HL-60 (cell line): ENCODE measurements at regions not wholly inside any gene's neighbourhood (a gene's known extent, or its start where the extent isn't known, plus 50 kb on each side); places are given as distances from the start of the nearest gene placed in this dataset.

Experiments used
- DNase-seq, 2 experiments: peaks; one replicate each; pipeline ENCODE4 v3.0.0-alpha.2; 2010 to 2020; ENCODE audit warnings: low read depth in 1 of 2, low spot score in 1 of 2
- H3K27ac ChIP-seq: fragments of 250-450 bp; sonication (Bioruptor Pico); replicated peaks from 2 replicates; pipeline ENCODE4 v1.5.1; 2020; ENCODE audit warnings: mild to moderate bottlenecking, moderate library complexity
- H3K27me3 ChIP-seq: fragments of 250-450 bp; sonication (Bioruptor Pico); 2 replicates; pipeline ENCODE4 v1.5.1; 2021; ENCODE audit warnings: mild to moderate bottlenecking, moderate library complexity; ENCODE audit not compliant: insufficient read depth, poor library complexity, severe bottlenecking
- H3K4me3 ChIP-seq: replicated peaks from 2 replicates; pipeline ENCODE4 v1.5.1; 2011; ENCODE audit warnings: mild to moderate bottlenecking, control low read depth, low read length; ENCODE audit not compliant: insufficient read depth
- GABPA ChIP-seq: IDR thresholded peaks from 2 replicates; pipeline ENCODE4 v1.6.1; 2012; ENCODE audit warnings: low read depth
- POLR2AphosphoS5 ChIP-seq: IDR thresholded peaks from 2 replicates; pipeline ENCODE4 v1.6.1; 2012; ENCODE audit warnings: low read depth
- SPI1 ChIP-seq: IDR thresholded peaks from 2 replicates; pipeline ENCODE4 v1.6.1; 2012; ENCODE audit warnings: low read depth, mild to moderate bottlenecking, borderline replicate concordance
- TF ChIP-seq, protein P1 (sequence below): IDR thresholded peaks from one replicate; pipeline ENCODE4 v1.5.1; 2011; ENCODE audit warnings: low read length, control low read depth, inconsistent platforms; ENCODE audit not compliant: insufficient read depth
- TF ChIP-seq, protein P2 (sequence below): IDR thresholded peaks from 2 replicates; pipeline ENCODE4 v1.6.1; 2012; ENCODE audit warnings: low read depth; ENCODE audit not compliant: insufficient replicate concordance

DNA sequence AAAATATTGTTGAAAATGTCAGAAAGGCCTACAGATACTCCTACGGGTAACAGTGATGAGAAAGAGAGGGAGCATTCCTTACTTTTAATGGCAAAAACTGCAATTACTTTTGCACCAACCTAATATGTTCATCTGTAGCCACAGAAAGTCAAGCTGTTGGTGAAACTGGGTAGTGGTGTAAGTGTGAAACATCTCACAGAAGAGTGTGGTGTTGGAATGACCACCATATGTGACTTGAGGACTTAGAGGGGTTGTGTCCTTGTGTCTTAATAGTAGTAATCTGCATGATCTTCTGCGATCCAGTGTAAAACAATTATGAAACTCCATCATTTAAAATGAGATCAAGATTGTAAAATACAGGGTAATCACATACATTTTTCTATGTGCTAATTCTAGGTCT lies 320.7 kb downstream of the ADGRL2 start:
- no peak overlapping the region for H3K4me3 ChIP-seq
- H3K27me3 ChIP-seq: no peaks in the 10 kb centered on the region
- no peak for DNase-seq
- H3K27ac ChIP-seq: no peak overlapping the region
- TF ChIP-seq SPI1 (no peak), POLR2AphosphoS5 (no peak)
- TF ChIP-seq, protein P1, sequence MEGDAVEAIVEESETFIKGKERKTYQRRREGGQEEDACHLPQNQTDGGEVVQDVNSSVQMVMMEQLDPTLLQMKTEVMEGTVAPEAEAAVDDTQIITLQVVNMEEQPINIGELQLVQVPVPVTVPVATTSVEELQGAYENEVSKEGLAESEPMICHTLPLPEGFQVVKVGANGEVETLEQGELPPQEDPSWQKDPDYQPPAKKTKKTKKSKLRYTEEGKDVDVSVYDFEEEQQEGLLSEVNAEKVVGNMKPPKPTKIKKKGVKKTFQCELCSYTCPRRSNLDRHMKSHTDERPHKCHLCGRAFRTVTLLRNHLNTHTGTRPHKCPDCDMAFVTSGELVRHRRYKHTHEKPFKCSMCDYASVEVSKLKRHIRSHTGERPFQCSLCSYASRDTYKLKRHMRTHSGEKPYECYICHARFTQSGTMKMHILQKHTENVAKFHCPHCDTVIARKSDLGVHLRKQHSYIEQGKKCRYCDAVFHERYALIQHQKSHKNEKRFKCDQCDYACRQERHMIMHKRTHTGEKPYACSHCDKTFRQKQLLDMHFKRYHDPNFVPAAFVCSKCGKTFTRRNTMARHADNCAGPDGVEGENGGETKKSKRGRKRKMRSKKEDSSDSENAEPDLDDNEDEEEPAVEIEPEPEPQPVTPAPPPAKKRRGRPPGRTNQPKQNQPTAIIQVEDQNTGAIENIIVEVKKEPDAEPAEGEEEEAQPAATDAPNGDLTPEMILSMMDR: no peak

DNA sequence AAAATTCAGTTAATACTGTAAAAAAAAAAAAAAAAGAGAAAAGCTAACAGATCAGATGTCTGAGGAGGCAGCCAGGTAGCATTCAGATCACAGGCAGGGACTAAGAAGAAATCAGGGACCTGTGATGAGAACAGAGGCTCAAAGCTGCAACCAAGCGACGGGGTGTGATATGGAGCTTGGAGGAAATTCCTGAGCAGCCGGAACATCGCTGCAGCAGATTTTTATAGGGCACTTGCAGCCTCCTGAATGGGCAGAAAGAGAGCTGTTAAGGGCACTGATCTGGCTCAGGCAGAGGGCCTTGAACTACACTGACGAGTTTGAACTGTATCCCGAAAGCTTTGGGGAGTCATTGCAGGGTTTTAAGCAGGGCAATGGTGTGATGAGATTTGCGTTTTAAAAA lies 315.4 kb downstream of the ADGRL2 start:
- H3K27ac ChIP-seq: no peak overlapping the region
- H3K27me3 ChIP-seq: no peaks in the 10 kb centered on the region
- TF ChIP-seq POLR2AphosphoS5: no peak
- TF ChIP-seq SPI1: no peak
- TF ChIP-seq, protein P2, sequence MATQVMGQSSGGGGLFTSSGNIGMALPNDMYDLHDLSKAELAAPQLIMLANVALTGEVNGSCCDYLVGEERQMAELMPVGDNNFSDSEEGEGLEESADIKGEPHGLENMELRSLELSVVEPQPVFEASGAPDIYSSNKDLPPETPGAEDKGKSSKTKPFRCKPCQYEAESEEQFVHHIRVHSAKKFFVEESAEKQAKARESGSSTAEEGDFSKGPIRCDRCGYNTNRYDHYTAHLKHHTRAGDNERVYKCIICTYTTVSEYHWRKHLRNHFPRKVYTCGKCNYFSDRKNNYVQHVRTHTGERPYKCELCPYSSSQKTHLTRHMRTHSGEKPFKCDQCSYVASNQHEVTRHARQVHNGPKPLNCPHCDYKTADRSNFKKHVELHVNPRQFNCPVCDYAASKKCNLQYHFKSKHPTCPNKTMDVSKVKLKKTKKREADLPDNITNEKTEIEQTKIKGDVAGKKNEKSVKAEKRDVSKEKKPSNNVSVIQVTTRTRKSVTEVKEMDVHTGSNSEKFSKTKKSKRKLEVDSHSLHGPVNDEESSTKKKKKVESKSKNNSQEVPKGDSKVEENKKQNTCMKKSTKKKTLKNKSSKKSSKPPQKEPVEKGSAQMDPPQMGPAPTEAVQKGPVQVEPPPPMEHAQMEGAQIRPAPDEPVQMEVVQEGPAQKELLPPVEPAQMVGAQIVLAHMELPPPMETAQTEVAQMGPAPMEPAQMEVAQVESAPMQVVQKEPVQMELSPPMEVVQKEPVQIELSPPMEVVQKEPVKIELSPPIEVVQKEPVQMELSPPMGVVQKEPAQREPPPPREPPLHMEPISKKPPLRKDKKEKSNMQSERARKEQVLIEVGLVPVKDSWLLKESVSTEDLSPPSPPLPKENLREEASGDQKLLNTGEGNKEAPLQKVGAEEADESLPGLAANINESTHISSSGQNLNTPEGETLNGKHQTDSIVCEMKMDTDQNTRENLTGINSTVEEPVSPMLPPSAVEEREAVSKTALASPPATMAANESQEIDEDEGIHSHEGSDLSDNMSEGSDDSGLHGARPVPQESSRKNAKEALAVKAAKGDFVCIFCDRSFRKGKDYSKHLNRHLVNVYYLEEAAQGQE: no peak
- TF ChIP-seq, protein P1: no peak
- TF ChIP-seq GABPA: no peak
- no peak overlapping the region for H3K4me3 ChIP-seq
- no peak for DNase-seq

DNA sequence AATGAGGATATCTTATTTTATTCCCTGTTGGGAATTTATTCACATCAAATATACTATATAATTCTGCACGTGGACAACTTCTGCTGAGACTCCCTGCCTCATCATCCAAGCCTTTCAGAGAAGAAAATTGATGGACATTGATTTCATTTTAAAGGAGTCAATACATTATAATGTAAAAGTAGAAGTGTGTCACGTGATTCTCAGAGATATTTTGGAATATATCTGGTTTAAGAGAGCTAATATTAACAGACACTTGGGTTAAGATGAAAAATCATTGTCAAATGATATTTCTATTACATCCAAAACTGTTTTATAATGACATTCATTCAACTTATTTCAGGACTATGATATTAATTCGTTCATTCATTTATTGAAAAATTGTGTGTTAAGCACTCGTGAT lies 314.2 kb downstream of the ADGRL2 start:
- TF ChIP-seq GABPA (no peak), POLR2AphosphoS5 (no peak), SPI1 (no peak)
- TF ChIP-seq, protein P2: no peak
- TF ChIP-seq, protein P1: no peak
- DNase-seq: no peak
- Histone ChIP-seq H3K27me3 (no peaks in the 10 kb centered on the region), H3K4me3 (no peak overlapping the region), H3K27ac (no peak overlapping the region)
